ENCODE measurements at regions not wholly inside any gene's neighbourhood (a gene's known extent, or its start where the extent isn't known, plus 50 kb on each side); places are given as distances from the start of the nearest gene placed in this dataset.

DNA sequence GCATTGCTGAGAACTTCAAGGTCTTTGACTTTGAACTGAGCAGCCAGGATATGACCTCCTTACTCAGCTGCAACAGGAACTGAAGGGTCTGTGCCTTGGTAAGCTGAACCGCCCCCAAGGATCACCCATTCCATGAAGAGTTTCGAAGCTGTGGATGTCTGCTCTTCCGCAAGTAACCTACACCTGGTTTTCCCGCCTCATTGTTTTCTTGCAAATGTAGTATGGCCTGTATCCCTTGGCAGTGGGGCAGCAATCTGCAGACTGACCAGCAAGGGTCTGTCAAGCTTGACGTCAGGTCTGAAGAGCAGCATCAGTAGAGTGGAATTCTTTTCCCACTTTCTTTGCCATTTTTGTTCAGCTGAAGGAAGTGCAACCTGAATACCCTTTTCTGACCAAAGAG lies 62.6 kb upstream of the RAB12 start:
- TF ChIP-seq FOS (IDR thresholded peaks at IDR 0.05; ENCODE audit: borderline replicate concordance, insufficient read depth, low read length) (no peak), GATA2 (IDR thresholded peaks at IDR 0.05; ENCODE audit: insufficient read depth, insufficient read length, low read depth, low read length) (no peak), JUN (IDR thresholded peaks at IDR 0.05; ENCODE audit: borderline replicate concordance, insufficient read depth, insufficient read length, low read depth) (no peak), MYC (IDR thresholded peaks at IDR 0.05; ENCODE audit: low read depth, low read length) (no peak), POLR2AphosphoS5 (IDR thresholded peaks at IDR 0.05; ENCODE audit: insufficient read depth, low read depth, low read length) (no peak), CTCF (IDR thresholded peaks at IDR 0.05; ENCODE audit: extremely low read depth in 1 of 2, insufficient read depth in 1 of 2, low read depth in 1 of 2, low read length in 2 of 2) (no peak), POLR2A (IDR thresholded peaks at IDR 0.05; ENCODE audit: low read depth, low read length) (no peak), EZH2 (IDR thresholded peaks at IDR 0.05; ENCODE audit: borderline replicate concordance, low read depth, low read length, severe bottlenecking) (no peak)
- TF ChIP-seq, protein P1, sequence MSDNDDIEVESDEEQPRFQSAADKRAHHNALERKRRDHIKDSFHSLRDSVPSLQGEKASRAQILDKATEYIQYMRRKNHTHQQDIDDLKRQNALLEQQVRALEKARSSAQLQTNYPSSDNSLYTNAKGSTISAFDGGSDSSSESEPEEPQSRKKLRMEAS (IDR thresholded peaks at IDR 0.05; ENCODE audit: insufficient read depth, insufficient read length), result no peak
- Histone ChIP-seq H2AFZ (ENCODE audit: low read depth, low read length) (no peak overlapping the region), H3K9ac (replicated peaks; ENCODE audit: extremely low read depth, insufficient read depth, low read length) (no peak overlapping the region), H3K36me3 (ENCODE audit: control insufficient read depth in 2 of 2, extremely low read depth in 1 of 2, insufficient read depth in 2 of 2, low read length in 2 of 2) (no peaks in the 10 kb centered on the region), H3K27ac (ENCODE audit: insufficient read depth, low read depth, low read length) (no peak overlapping the region), H4K20me1 (replicated peaks; ENCODE audit: control insufficient read depth, extremely low read depth, insufficient read depth, low read length) (no peaks in the 10 kb centered on the region), H3K9me1 (replicated peaks; ENCODE audit: control insufficient read depth, extremely low read depth, insufficient read depth, low read length) (no peaks in the 10 kb centered on the region), H3K4me3 (replicated peaks in 1 of 3; ENCODE audit: insufficient read depth in 1 of 3, low read depth in 1 of 3, low read length in 3 of 3) (no peak overlapping the region), H3K9me3 (replicated peaks; ENCODE audit: control insufficient read depth, insufficient read depth, low read length) (no peaks in the 10 kb centered on the region), H3K79me2 (ENCODE audit: control insufficient read depth, insufficient read depth, low read length) (no peaks in the 10 kb centered on the region), H3K27me3 (ENCODE audit: control insufficient read depth in 2 of 2, insufficient read depth in 2 of 2, low read length in 2 of 2) (no peaks in the 10 kb centered on the region), H3K4me2 (ENCODE audit: insufficient read depth, low read length) (no peak overlapping the region), H3K4me1 (ENCODE audit: control insufficient read depth, extremely low read depth, insufficient read depth, low read length) (no peaks in the 10 kb centered on the region)
- FAIRE-seq (no peak), DNase-seq (ENCODE audit: low read depth, low spot score) (no peak)
- CTCF ChIA-PET, result no interaction called here
- intact Hi-C loops (cut with micrococcal nuclease), result no loop called here
- BruUV-seq (replicated peaks), result no TSS peak
- dilution Hi-C loops (cut with MboI; ENCODE audit: extremely low pct_ligation_motif_present, low sequenced_read_pairs), result no loop called here
- POLR2A ChIA-PET, result no interaction called here
